ENCODE measurements at regions not wholly inside any gene's neighbourhood (a gene's known extent, or its start where the extent isn't known, plus 50 kb on each side); places are given as distances from the start of the nearest gene placed in this dataset.

DNA sequence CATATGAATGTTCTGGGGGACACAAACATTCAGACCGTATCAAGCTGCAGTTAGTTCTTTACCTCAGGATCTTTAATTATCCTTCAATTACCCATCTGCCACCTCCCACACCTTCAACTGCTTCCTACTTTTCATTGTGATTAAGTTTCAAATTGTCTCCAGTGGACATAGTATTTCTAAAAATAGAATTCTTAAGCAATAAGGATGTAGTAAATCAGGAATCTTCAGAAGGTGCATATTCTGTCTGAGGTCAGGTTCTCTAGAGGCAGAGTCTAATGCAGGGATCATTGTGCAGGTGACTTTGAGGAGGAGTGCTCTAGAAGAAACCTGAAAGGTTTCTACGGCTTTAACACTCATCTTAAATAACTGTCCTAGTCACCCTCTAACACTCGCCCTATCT is 102.6 kb upstream of the PPP2R5A start:
- Mint-ChIP-seq H3K27me3 (ENCODE audit: low read depth) (no peaks in the 10 kb centered on the region), H3K4me1 (peaks cover 2% of the 10 kb centered on the region), H3K27ac (no peak overlapping the region), H3K9me3 (no peaks in the 10 kb centered on the region), H3K4me3 (no peak overlapping the region), H3K36me3 (no peaks in the 10 kb centered on the region)
- DNase-seq (ENCODE audit: low spot score in 2 of 2, unreplicated experiment in 2 of 2) = no peak
- TF ChIP-seq, protein P1, sequence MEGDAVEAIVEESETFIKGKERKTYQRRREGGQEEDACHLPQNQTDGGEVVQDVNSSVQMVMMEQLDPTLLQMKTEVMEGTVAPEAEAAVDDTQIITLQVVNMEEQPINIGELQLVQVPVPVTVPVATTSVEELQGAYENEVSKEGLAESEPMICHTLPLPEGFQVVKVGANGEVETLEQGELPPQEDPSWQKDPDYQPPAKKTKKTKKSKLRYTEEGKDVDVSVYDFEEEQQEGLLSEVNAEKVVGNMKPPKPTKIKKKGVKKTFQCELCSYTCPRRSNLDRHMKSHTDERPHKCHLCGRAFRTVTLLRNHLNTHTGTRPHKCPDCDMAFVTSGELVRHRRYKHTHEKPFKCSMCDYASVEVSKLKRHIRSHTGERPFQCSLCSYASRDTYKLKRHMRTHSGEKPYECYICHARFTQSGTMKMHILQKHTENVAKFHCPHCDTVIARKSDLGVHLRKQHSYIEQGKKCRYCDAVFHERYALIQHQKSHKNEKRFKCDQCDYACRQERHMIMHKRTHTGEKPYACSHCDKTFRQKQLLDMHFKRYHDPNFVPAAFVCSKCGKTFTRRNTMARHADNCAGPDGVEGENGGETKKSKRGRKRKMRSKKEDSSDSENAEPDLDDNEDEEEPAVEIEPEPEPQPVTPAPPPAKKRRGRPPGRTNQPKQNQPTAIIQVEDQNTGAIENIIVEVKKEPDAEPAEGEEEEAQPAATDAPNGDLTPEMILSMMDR (IDR thresholded peaks at IDR 0.05; ENCODE audit: unreplicated experiment) = no peak

DNA sequence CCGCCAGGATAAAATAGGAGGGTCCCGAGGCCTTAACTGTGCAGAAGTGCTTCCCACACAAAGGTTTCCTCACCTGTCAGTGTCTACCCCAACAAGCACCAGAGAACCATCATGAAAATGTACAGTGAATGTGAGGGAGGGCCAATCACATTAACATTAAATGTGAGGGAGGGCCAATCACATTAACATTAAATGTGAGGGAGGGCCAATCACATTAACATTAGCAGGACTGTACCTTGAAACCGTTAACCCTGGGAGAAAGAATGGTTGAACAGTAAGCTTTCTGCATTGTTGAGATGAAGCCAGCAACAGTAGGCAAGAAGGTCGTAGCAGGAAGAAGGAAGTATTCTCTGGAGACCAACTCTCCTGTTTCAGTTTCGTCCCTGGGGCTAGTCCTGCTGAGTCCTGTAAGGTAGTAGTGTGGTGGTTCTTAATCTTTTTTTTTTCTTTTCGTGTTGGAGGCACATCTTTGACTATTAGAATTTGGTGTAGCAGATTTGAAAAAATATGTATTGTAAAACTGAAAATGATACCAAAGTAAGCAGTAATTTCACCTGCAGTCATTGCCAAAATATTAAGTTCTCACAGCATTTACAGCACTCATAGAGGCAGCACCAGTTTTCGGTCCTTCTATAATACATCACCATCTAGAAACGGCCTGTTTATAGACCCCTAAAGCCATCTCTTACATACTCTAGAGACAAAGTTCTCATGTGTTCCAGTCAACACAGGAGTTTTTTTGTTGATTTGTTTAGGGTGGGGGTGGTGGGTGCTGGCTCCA is 98.6 kb upstream of the PPP2R5A start:
- TF ChIP-seq, protein P1 (IDR thresholded peaks at IDR 0.05; ENCODE audit: unreplicated experiment) = no peak

DNA sequence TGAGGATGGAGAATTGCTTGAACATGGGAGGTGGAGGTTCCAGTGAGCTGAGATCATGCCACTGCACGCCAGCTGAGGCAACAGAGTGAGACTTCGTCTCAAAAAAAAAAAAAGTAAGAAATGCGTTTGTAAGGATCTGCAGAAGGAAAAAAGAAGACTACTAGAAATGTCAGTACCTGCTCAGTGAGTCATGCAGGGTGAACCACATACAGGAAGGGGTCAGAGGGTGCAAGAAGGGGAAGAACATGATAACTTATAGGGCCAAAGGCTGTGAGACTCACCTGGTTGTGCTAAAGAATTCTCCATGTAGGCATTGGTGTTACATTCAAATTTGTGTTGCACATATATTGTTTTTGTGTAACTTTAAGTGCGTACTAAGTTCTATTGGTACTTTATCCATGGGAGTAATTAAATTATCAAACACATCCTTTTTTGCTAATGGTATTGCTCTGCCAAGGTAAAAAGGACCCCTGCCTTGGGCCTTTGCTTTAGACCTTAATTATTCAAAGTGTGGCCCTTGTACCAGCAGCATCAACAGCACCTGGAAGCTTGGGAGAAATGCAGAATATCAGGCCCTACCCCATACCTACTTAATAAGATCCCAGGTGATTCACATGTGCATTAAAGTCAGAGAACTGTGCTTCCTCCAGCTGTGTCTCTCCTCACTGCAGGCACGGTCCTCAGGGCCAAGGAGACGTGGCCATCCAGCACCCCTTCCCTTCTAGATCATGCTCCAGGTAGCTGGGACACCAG is 96.4 kb upstream of the PPP2R5A start:
- no peaks in the 10 kb centered on the region for H3K9me3 Mint-ChIP-seq
- TF ChIP-seq, protein P1 (IDR thresholded peaks at IDR 0.05; ENCODE audit: unreplicated experiment) = no peak
- H3K36me3 Mint-ChIP-seq = no peaks in the 10 kb centered on the region
- no peak for DNase-seq (ENCODE audit: low spot score in 2 of 2, unreplicated experiment in 2 of 2)
- H3K27ac Mint-ChIP-seq = no peak overlapping the region
- no peaks in the 10 kb centered on the region for H3K27me3 Mint-ChIP-seq (ENCODE audit: low read depth)
- no peaks in the 10 kb centered on the region for H3K4me1 Mint-ChIP-seq
- H3K4me3 Mint-ChIP-seq = no peak overlapping the region

More for the DNA sequence above, 98.6 kb upstream of the PPP2R5A start:
- no peak for DNase-seq (ENCODE audit: low spot score in 2 of 2, unreplicated experiment in 2 of 2)
- H3K4me3 Mint-ChIP-seq = no peak overlapping the region
- H3K4me1 Mint-ChIP-seq = no peaks in the 10 kb centered on the region
- H3K27me3 Mint-ChIP-seq (ENCODE audit: low read depth) = no peaks in the 10 kb centered on the region
- H3K27ac Mint-ChIP-seq = no peak overlapping the region
- H3K9me3 Mint-ChIP-seq = no peaks in the 10 kb centered on the region
- H3K36me3 Mint-ChIP-seq = no peaks in the 10 kb centered on the region

DNA sequence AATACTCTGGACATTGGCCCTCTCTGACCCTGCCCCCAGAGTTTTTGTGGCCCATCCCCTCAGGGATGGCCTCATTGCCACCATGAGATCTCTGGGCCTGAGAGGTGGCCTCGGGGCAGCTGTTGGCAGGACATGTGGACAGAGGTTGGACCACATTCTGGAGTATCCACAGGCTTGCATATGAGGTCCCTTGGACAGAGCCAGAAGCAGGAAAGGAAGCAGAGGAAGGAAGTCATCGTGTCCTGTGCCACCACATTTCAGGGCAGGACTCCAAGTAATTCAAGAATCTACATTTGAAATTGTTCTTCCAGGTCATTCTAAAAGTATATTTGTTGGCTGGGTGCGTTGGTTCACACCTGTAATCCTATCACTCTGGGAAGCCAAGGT is 95.9 kb upstream of the PPP2R5A start:
- DNase-seq (ENCODE audit: low spot score in 2 of 2, unreplicated experiment in 2 of 2) = no peak
- H3K4me1 Mint-ChIP-seq = no peaks in the 10 kb centered on the region
- H3K27ac Mint-ChIP-seq = no peak overlapping the region
- no peaks in the 10 kb centered on the region for H3K36me3 Mint-ChIP-seq
- H3K27me3 Mint-ChIP-seq (ENCODE audit: low read depth) = no peaks in the 10 kb centered on the region
- no peak overlapping the region for H3K4me3 Mint-ChIP-seq
- TF ChIP-seq, protein P1 (IDR thresholded peaks at IDR 0.05; ENCODE audit: unreplicated experiment) = no peak
- H3K9me3 Mint-ChIP-seq = no peaks in the 10 kb centered on the region

DNA sequence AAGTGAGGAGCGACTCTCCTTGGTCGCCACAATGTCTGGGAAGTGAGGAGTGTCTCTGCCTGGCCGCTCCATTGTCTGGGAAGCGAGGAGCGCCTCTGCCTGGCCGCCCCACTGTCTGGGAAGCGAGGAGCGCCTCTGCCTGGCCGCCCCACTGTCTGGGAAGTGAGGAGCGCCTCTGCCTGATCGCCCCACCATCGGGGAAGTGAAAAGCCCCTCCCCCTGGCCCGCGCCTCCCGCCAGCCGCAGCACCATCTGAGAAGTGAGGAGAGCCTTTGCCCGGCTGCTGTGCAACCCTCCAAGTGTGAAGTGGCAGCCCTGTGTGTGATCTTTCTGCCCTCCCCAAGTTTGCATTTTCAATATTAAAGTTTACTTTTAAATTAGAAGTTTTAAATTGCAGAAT is 95.0 kb upstream of the PPP2R5A start:
- TF ChIP-seq, protein P1 (IDR thresholded peaks at IDR 0.05; ENCODE audit: unreplicated experiment) = no peak
- Mint-ChIP-seq H3K9me3 (peaks cover 5% of the 10 kb centered on the region), H3K4me1 (no peaks in the 10 kb centered on the region), H3K4me3 (no peak overlapping the region), H3K36me3 (no peaks in the 10 kb centered on the region), H3K27me3 (ENCODE audit: low read depth) (no peaks in the 10 kb centered on the region), H3K27ac (no peak overlapping the region)
- DNase-seq (ENCODE audit: low spot score in 2 of 2, unreplicated experiment in 2 of 2) = no peak

All from mesothelial cell of epicardium (in vitro differentiated cells).